ENCODE measurements at regions not wholly inside any gene's neighbourhood (a gene's known extent, or its start where the extent isn't known, plus 50 kb on each side); places are given as distances from the start of the nearest gene placed in this dataset.
"Not testable (repeated sequence)": the region's sequence is repeated elsewhere in the genome, so short reads cannot be mapped to it uniquely, and the experiment has no call there.

- not testable (repeated sequence) for DNase-seq
Measured at GRCh38 chr1:143838598-143838929, 133.2 kb downstream of the FAM72C start.

GRCh38 chr1:143837924-143838597 lies 133.7 kb downstream of the FAM72C start:
- not testable (repeated sequence) for DNase-seq

- not testable (repeated sequence) for DNase-seq
Measured at GRCh38 chr1:143833376-143833775, 138.4 kb downstream of the FAM72C start.

GRCh38 chr1:143832379-143832716 lies 139.4 kb downstream of the FAM72C start:
- DNase-seq: not testable (repeated sequence)

- not testable (repeated sequence) for DNase-seq
Measured at GRCh38 chr1:143831479-143832378, 140.1 kb downstream of the FAM72C start.

- not testable (repeated sequence) for DNase-seq
Measured at GRCh38 chr1:143826162-143826561, 145.6 kb downstream of the FAM72C start.

GRCh38 chr1:143824266-143824665 lies 147.5 kb downstream of the FAM72C start:
- DNase-seq: not testable (repeated sequence)

- DNase-seq: not testable (repeated sequence)
Measured at GRCh38 chr1:143820058-143820457, 151.7 kb downstream of the FAM72C start.

GRCh38 chr1:143816369-143816768 lies 155.4 kb downstream of the FAM72C start:
- DNase-seq: not testable (repeated sequence)

- not testable (repeated sequence) for DNase-seq
Measured at GRCh38 chr1:143805374-143805773, 166.4 kb downstream of the FAM72C start.

GRCh38 chr1:143804707-143805356 lies 167.0 kb downstream of the FAM72C start:
- DNase-seq: not testable (repeated sequence)

- not testable (repeated sequence) for DNase-seq
Measured at GRCh38 chr1:143803927-143804411, 167.8 kb downstream of the FAM72C start.

GRCh38 chr1:143803095-143803494 lies 168.7 kb downstream of the FAM72C start:
- DNase-seq: not testable (repeated sequence)

- DNase-seq: not testable (repeated sequence)
Measured at GRCh38 chr1:143799568-143800187, 172.1 kb downstream of the FAM72C start.

- DNase-seq: not testable (repeated sequence)
Measured at GRCh38 chr1:143796369-143796768, 175.4 kb downstream of the FAM72C start.

GRCh38 chr1:143792047-143792937 lies 179.5 kb downstream of the FAM72C start:
- not testable (repeated sequence) for DNase-seq

- not testable (repeated sequence) for DNase-seq
Measured at GRCh38 chr1:143786381-143786780, 185.4 kb downstream of the FAM72C start.

GRCh38 chr1:143785883-143786282 lies 185.9 kb downstream of the FAM72C start:
- not testable (repeated sequence) for DNase-seq

- not testable (repeated sequence) for DNase-seq
Measured at GRCh38 chr1:143784239-143784882, 187.4 kb downstream of the FAM72C start.

GRCh38 chr1:143778178-143778577 lies 193.6 kb downstream of the FAM72C start:
- DNase-seq: not testable (repeated sequence)

GRCh38 chr1:143764831-143765230 lies 207.0 kb downstream of the FAM72C start:
- not testable (repeated sequence) for DNase-seq

Data from NCI-H526 (cell line).